ENCODE measurements at regions not wholly inside any gene's neighbourhood (a gene's known extent, or its start where the extent isn't known, plus 50 kb on each side); places are given as distances from the start of the nearest gene placed in this dataset.
"Not testable (repeated sequence)": the region's sequence is repeated elsewhere in the genome, so short reads cannot be mapped to it uniquely, and the experiment has no call there.

DNA sequence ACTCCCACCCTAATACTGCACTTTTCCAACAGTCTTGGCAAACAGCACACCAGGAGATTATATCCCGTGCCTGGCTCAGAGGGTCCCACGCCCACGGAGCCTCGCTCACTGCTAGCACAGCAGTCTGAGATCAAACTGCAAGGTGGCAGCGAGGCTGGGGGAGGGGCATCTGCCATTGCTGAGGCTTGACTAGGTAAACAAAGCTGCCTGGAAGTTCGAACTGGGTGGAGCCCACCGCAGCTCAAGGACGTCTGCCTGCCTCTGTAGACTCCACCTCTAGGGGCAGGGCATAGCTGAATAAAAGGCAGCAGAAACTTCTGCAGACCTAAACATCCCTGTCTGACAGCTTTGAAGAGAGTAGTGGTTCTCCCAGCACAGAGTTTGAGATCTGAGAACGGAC lies 401.9 kb upstream of the SLC30A5 start:
- H3K4me1 Mint-ChIP-seq, H3K27ac Mint-ChIP-seq, H3K9me3 Mint-ChIP-seq, H3K4me3 Mint-ChIP-seq, H3K36me3 Mint-ChIP-seq, ATAC-seq: not testable (repeated sequence)
- H3K27me3 Mint-ChIP-seq: peaks cover 11% of the 10 kb centered on the region

DNA sequence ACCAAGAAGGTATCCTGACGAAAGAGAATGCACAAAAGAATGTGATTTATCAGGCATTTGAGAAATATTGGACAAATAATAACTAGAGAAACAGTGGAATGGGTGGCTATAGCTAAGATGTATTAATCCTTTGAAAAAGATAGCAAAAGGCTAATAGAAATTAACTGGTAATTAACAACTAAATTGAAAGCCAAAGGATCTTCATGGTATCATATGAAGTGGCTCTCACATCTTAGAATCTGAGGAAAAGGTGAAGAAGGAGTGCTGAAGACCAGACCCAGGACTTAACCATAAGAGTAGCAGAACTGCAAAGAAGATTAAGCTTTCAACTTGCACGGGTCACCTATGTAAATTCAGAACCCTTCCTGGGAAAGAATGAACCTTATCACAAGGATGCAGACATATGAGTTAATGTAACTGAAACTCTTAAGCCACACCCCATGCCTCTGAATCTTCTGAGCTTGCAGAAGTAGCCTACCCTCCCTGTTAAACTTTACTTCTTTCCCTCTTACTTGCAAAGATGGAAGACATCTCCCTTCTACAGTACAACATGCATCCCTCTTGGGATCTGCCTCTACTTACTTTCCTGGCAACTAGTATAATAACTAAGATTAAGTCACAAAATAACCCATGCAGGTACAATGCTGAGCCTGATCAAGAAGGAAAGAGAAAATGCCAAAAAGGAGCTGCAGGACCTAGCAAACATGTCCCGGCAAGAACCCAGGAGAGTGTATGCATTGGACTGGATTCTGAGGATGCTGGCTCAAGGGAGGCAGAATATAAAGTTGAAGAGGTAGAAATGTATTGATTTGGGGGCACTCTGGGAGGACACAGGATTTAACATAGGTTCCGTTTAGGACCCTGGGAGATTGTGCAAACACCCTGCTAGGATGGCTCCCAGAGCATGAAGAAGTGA lies 395.5 kb upstream of the SLC30A5 start:
- Mint-ChIP-seq H3K27me3 (no peaks in the 10 kb centered on the region), H3K4me3 (no peak overlapping the region), H3K4me1 (no peaks in the 10 kb centered on the region), H3K9me3 (peaks cover 6% of the 10 kb centered on the region), H3K36me3 (no peaks in the 10 kb centered on the region), H3K27ac (no peak overlapping the region)
- ATAC-seq: no peak

DNA sequence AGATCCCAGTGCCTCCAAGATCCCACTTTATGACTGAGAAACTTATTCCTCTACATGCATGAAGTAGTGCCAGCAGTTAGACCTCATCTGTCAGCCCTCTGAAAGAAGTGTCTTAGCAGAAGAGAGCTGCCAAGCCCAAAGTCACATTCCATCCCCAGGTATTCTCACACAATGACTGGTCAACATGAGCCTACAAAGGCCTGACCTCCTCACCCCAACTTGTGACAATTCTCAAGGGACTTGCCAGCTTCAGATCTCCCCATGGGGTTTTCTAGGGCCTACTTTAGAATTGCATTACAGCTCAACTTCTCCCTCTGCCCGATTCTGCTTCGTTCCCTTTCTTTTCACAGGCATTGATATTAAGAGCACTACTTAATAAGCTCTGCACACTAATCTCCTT lies 393.8 kb upstream of the SLC30A5 start:
- Mint-ChIP-seq H3K36me3 (no peaks in the 10 kb centered on the region), H3K4me1 (no peaks in the 10 kb centered on the region), H3K4me3 (no peak overlapping the region), H3K9me3 (peaks cover 6% of the 10 kb centered on the region), H3K27ac (no peak overlapping the region), H3K27me3 (peaks cover 4% of the 10 kb centered on the region)
- ATAC-seq: no peak

DNA sequence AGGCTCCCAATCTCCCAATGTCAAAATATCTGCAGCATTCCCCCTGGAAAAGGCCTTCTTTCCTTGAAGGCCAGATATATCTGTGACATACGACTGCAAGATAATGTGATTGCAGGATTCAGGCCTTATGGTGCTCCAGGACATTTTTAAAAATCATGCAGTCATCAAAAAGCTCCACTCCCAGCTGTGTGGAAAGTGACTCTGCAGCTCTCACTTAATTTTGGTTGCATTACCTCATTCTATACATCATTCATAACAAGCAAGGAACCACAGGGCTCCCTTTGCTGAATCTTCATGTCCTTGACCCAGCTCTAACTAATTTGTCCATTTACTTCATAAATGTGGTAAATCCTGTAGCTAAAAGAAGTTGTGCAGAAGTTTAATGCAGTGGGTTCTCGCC lies 386.2 kb upstream of the SLC30A5 start:
- Mint-ChIP-seq H3K27me3 (peaks cover 41% of the 10 kb centered on the region), H3K27ac (no peak overlapping the region), H3K4me3 (no peak overlapping the region), H3K9me3 (no peaks in the 10 kb centered on the region), H3K36me3 (no peaks in the 10 kb centered on the region), H3K4me1 (peaks cover 25% of the 10 kb centered on the region)
- ATAC-seq: no peak

DNA sequence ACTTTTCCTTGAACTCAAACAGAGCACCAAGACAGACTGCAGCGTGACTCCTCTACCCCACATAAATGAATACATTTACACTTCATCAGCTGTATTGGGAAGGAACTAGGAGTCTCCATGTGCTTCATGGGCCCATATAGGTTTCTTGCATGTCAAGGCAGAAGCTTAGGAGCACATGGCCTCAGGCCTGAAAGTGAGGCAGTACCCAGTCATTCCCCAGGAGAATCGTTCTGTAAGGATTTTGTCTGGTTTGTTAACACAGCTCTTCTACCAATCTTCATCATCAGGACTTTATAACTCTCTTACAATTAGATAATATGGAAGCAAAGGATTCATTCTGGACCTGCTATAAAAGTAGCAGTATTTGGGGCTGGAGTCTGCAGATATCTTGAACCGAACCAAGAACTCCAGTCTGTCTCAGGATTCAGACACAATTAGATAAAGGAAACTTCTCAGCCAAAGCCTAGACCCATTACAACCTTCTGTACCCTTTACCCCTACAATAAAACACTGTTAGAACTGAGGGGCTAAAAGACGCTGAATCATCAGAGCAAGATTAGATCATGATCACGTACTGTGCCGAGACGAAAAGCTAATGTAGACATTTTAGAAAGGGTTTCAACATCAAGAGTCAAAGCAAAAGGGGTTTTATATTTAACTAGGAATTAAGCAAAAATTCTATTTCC lies 385.5 kb upstream of the SLC30A5 start:
- ATAC-seq: no peak
- Mint-ChIP-seq H3K4me1 (peaks cover 30% of the 10 kb centered on the region), H3K36me3 (no peaks in the 10 kb centered on the region), H3K27ac (no peak overlapping the region), H3K27me3 (peaks cover 41% of the 10 kb centered on the region), H3K4me3 (no peak overlapping the region), H3K9me3 (no peaks in the 10 kb centered on the region)

DNA sequence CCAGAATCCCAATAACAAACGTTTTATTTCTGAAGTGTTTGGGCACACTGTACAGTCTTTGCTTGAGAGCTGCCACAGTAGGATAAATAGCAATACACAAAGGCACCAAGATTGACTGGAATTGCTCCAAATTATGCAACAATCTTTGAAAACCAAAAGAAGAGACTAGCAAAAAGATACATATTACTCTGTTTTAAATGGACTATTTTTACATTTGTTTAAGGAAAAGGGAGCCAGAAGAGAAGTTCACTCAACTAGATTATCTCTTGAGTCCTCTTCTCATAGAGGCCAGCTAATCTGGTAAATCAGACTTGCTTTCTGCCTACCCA lies 385.0 kb upstream of the SLC30A5 start:
- peaks cover 30% of the 10 kb centered on the region for H3K4me1 Mint-ChIP-seq
- no peaks in the 10 kb centered on the region for H3K36me3 Mint-ChIP-seq
- H3K9me3 Mint-ChIP-seq: no peaks in the 10 kb centered on the region
- no peak for ATAC-seq
- H3K27ac Mint-ChIP-seq: no peak overlapping the region
- H3K4me3 Mint-ChIP-seq: no peak overlapping the region
- peaks cover 41% of the 10 kb centered on the region for H3K27me3 Mint-ChIP-seq

DNA sequence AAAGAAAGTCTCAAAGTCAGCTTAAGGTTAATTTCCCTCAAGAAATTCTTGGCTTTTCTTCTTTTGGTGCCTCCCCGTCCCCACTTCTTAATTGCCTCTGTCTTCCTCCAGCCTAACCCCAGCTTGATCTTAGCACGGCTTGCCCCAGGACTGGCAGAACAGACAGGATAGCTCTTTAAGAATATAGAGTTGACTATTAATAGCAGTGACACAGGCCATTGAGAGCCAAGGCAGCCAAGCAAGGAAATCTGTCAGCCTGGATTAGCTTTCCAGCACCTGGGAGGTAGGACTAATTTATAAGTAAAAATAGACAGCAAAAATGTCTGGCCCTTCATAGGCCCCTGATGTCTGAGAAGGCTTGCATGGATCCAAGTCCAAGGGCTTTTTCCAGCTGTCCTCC lies 384.6 kb upstream of the SLC30A5 start:
- Mint-ChIP-seq H3K27ac (no peak overlapping the region), H3K27me3 (peaks cover 41% of the 10 kb centered on the region), H3K36me3 (no peaks in the 10 kb centered on the region), H3K4me3 (no peak overlapping the region), H3K4me1 (peaks cover 30% of the 10 kb centered on the region), H3K9me3 (no peaks in the 10 kb centered on the region)
- ATAC-seq: no peak

DNA sequence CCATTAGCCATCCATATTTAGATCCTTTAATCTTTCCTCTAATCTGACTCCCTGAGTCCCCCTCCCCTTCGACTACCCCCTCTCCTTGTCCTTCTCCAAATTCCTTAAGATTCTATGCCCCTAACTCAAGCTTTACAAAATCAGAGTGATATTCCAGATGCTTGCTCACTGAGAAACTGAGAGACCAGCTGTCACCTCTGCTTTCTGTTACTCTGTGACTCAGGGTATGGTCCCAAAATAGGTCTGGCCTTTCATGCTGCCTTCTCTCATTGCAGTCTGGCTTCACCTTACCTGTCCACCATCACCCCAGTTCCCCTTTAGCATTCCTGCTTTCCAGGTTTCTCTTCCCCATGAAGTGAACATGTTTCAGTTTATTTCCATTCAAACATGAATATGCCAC lies 383.3 kb upstream of the SLC30A5 start:
- Mint-ChIP-seq H3K4me3 (no peak overlapping the region), H3K4me1 (peaks cover 30% of the 10 kb centered on the region), H3K9me3 (no peaks in the 10 kb centered on the region), H3K27me3 (peaks cover 31% of the 10 kb centered on the region), H3K36me3 (no peaks in the 10 kb centered on the region), H3K27ac (peak overlapping the region; percentile 41)
- no peak for ATAC-seq

DNA sequence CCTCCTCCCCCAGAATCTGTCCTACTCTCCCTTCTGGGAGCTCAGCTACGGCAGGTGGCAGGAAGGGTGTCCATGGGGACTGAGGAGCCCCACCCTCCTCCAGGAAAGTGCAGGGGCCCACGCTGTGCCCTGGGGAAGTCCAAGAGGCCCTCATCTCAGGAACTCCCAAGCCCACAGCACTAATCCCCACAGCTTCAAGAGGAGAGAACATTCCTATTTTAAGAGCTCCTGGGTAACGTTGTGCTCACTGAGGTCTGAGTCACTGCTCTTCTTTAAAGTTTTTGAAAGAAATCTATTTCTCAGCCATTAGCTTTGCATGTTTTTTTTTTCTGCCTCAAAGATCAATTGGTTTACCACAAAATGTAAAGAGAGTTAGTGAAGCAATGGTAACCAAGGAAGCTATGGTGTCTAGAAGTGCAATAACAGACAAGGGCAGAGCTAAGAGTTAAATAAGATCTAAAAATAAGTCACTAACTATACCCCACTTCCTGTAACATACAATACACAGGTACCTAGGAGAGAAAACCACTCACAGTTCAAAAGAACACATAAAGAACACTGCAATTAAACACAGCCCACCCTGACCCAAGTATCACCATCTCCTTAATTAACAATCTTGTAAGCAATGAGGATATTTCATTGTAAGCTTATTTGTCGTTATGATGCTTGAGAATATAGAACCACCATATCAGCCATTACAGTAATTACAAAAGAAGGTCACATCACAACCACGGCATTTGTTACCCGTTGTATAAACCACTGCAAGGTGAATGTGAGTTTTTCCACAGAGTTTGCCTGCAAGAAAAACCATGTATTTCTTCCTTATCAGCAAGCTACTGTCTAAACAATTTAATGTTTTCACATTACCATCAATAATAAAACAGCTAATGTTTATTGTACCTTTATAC lies 382.3 kb upstream of the SLC30A5 start:
- Mint-ChIP-seq H3K27ac (peak overlapping the region; percentile 41), H3K4me3 (peak overlapping the region; percentile 22), H3K27me3 (peaks cover 21% of the 10 kb centered on the region), H3K9me3 (no peaks in the 10 kb centered on the region), H3K36me3 (no peaks in the 10 kb centered on the region), H3K4me1 (peaks cover 30% of the 10 kb centered on the region)
- ATAC-seq: peak; percentile 71

DNA sequence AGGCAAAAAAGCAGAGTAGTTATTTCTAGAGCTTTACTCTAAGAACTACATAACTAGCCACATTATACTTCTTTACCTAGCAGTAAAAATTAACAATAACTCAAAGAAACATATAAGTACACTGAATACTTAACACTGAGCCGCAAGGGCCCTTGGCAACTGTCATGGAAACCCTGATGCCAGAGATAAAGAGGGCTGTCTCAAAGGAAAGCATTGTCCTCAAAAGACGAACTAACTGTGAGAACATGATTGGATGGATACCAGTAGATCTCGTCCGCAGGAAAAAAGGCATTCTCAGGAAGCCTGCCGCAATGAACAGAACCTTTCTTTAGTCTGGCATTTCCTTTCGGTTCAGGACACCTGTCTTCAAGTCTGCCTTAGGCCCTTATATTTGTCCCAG lies 379.0 kb upstream of the SLC30A5 start:
- H3K36me3 Mint-ChIP-seq: no peaks in the 10 kb centered on the region
- H3K27me3 Mint-ChIP-seq: no peaks in the 10 kb centered on the region
- peaks cover 30% of the 10 kb centered on the region for H3K4me1 Mint-ChIP-seq
- no peak overlapping the region for H3K27ac Mint-ChIP-seq
- peaks cover 7% of the 10 kb centered on the region for H3K9me3 Mint-ChIP-seq
- no peak overlapping the region for H3K4me3 Mint-ChIP-seq
- no peak for ATAC-seq

DNA sequence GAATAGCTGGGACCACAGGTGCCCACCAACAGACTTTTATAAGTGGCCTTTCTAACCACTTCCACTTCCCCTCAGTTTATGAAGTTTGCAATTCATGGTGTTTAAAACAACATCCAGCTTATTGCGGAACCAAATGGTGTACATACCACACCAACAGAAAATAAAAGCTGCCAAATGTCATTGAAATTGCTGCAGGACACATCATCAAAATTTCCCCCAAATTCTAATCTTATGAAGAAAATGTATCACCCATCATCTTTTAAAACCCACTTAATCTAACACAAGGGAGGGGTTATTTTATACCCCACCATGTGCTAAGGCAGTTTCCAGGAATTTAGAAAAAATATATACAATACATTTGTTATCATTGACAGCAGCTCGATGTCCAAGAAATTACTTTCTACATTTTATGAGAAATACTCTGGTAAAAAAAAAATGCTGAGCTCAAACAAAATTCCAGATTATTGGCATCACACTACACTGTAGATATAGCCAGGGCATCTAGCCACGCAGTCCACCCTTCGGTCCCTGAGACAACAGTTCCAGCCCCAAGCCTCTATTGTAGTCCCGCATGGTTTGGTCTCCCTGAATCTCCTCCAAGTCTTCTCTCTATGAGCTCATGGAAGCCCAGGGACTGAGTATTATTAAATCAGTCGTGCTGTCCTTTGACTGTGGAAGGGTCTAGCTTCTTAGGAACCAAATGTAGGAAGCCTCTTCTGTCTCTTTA lies 372.8 kb upstream of the SLC30A5 start:
- ATAC-seq: no peak
- H3K36me3 Mint-ChIP-seq: no peaks in the 10 kb centered on the region
- H3K4me3 Mint-ChIP-seq: no peak overlapping the region
- peaks cover 12% of the 10 kb centered on the region for H3K9me3 Mint-ChIP-seq
- no peak overlapping the region for H3K27ac Mint-ChIP-seq
- H3K27me3 Mint-ChIP-seq: no peaks in the 10 kb centered on the region
- H3K4me1 Mint-ChIP-seq: no peaks in the 10 kb centered on the region

DNA sequence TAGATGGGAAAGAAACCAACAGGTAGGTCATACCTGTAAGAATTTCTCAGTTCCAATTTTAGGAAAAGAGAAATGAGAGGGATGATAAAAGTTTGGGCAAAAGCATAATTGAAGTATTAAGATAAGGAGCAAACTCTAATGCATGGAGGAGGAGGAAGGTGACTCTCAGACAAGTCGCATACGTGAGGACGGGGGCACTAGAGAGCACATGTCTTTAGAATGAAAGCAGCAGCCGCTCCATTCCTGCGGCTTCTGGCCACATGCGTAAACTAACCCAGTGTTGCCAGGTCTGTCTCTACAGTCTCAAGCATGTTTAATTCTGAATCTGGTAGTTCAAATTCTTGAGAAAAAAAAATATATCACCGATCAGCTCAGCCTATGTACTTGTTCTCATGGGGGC lies 371.5 kb upstream of the SLC30A5 start:
- Mint-ChIP-seq H3K4me1 (no peaks in the 10 kb centered on the region), H3K36me3 (no peaks in the 10 kb centered on the region), H3K4me3 (no peak overlapping the region), H3K27me3 (no peaks in the 10 kb centered on the region), H3K27ac (no peak overlapping the region), H3K9me3 (peaks cover 12% of the 10 kb centered on the region)
- no peak for ATAC-seq

DNA sequence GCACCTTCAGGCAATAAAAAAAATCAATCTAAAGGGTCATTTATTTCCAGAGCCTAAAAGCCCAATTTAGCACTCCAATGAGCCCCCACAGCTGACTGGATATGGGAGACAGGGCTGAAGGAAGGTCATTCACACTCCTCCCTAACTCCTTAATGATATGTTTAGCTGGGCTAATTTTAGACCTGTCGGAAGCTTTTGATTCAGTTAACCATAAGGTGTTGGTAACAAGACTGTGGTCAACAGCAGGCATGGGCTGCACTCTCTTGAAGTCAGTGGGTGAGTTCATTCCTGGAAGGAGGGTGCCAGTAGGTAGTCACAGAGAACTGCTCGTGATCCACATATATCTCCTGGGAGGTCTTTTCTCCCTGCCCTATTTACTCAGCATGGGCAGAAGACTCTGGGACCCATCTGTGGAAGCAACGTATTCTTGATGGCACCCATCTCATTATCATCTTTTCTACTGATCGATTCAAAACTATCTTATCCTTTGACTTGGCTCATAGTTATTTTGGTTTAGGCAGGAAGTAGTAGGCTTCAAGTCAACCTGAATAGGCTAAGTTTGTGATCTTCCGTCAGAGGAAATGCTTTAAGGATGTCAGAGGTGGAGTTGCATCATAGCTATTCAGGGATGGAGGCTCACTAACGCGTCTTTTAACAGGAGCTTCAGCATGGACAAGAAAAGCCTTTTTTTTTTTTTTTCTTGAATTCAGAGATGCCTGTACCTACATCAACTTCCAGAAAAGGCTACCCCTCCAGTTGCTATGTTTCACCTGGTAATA lies 367.7 kb upstream of the SLC30A5 start:
- Mint-ChIP-seq H3K9me3 (peaks cover 5% of the 10 kb centered on the region), H3K27ac (no peak overlapping the region), H3K4me3 (no peak overlapping the region), H3K4me1 (no peaks in the 10 kb centered on the region), H3K27me3 (no peaks in the 10 kb centered on the region), H3K36me3 (no peaks in the 10 kb centered on the region)
- no peak for ATAC-seq

DNA sequence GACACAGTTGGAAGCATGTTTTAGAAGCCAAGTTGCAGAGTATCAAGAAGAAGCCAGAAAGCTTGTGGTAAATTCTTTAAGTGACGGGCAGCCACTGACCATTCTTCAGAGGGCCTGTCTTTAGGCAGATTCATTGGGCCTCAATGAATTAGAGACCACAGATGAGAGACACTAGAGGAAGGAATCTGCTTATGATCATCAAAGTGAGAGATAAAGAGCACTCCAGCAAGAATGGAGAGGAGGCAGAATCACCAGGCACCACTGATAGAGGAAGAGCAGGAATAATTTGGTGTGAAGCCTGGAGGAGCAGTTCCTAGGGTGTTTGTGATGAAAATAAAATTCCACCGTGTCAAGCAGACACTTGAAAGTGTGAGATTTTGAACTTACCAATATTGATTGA lies 365.9 kb upstream of the SLC30A5 start:
- H3K9me3 Mint-ChIP-seq: peaks cover 5% of the 10 kb centered on the region
- no peak overlapping the region for H3K27ac Mint-ChIP-seq
- no peak for ATAC-seq
- no peaks in the 10 kb centered on the region for H3K4me1 Mint-ChIP-seq
- H3K27me3 Mint-ChIP-seq: no peaks in the 10 kb centered on the region
- no peak overlapping the region for H3K4me3 Mint-ChIP-seq
- no peaks in the 10 kb centered on the region for H3K36me3 Mint-ChIP-seq

Measured in stimulated activated memory B cell treated with anti-CD40 and anti-IgM and Interleukin-4, amounts not matched to agents 10 μg/mL and 1 μg/mL and 100 μg/mL, for 72 hours (primary cell).